Right lobe of liver (tissue), 4 donors: ENCODE measurements at regions not wholly inside any gene's neighbourhood (a gene's known extent, or its start where the extent isn't known, plus 50 kb on each side); places are given as distances from the start of the nearest gene placed in this dataset.

Experiments
- POLR2A ChIP-seq: fragments of 450-650 bp; IDR thresholded peaks from one replicate; pipeline ENCODE4 v1.6.1; 2017; ENCODE audit warnings: antibody characterized with exemption, mild to moderate bottlenecking
- TF ChIP-seq, protein P1 (sequence below), 4 donors: fragments of 200-600 bp in 3 of 4; fragments of 450-650 bp in 1 of 4; IDR thresholded peaks; one replicate each; pipeline versions ENCODE4 v1.5.1 to v1.8.0; 2016 to 2022; ENCODE audit warnings: antibody characterized with exemption in 4 of 4, mild to moderate bottlenecking in 2 of 4
- donor health status: DM: no; HTN: no; CAD: no.
- donor health status: DM: no; HTN: no; CAD: no.
- donor health status: DM: no; HTN: yes; CAD: no.

DNA sequence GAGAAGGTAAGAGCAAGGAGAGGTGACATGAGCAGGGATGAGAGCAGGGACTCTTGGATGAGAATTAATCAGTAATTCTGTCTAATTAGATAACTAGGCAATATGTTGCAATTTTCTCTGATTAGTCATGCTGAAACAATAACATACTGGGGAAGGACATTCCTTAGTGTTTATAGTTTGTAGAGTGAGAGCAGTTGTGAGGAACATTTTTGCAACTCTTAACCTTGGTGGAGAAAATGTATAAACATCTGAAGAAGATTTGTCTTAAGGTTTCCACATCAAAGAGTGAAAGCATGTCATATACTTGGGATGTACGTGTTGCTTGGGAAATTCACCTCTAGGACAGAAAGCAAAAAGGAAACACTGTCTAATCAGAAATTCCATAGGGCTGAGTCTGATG, 955.4 kb upstream of the FANCL start:
- no peak for TF ChIP-seq POLR2A
- TF ChIP-seq, protein P1, sequence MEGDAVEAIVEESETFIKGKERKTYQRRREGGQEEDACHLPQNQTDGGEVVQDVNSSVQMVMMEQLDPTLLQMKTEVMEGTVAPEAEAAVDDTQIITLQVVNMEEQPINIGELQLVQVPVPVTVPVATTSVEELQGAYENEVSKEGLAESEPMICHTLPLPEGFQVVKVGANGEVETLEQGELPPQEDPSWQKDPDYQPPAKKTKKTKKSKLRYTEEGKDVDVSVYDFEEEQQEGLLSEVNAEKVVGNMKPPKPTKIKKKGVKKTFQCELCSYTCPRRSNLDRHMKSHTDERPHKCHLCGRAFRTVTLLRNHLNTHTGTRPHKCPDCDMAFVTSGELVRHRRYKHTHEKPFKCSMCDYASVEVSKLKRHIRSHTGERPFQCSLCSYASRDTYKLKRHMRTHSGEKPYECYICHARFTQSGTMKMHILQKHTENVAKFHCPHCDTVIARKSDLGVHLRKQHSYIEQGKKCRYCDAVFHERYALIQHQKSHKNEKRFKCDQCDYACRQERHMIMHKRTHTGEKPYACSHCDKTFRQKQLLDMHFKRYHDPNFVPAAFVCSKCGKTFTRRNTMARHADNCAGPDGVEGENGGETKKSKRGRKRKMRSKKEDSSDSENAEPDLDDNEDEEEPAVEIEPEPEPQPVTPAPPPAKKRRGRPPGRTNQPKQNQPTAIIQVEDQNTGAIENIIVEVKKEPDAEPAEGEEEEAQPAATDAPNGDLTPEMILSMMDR (IDR thresholded peaks at IDR 0.05): no peak
